ENCODE measurements at regions not wholly inside any gene's neighbourhood (a gene's known extent, or its start where the extent isn't known, plus 50 kb on each side); places are given as distances from the start of the nearest gene placed in this dataset.
A peak's percentile ranks its signal among the peaks of the same experiment; 100 is the strongest.
"Not testable (repeated sequence)": the region's sequence is repeated elsewhere in the genome, so short reads cannot be mapped to it uniquely, and the experiment has no call there.

DNA sequence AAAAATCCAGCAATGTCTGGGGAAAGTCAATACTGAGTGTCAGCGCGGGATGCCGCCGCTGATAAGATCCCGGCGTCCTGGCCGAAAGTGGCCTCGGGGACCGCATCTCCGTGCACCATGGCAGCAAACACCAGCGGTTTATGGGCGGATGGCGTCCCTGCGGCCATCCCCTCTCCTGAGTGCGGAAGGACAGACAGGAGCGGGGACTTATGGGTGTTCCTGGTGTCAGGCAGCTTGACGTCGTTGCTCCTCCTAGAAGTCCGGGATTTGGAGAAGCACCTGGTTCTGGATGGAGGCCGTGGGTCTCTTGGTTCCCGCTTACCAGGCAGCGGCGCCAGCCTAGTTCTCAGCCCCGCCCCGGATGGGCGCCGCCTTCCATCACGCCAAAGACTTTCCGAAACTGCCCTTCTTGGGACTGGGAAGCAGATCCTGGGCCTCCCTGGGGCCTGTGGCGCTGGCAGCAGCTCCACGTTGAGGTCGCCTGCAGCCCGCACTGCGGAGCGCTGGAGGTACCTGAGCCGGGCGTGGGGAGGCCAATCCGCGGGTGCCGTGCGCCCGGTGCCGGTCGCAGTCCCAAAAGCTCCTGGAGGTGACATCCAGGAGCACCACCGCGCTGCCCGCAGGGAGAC is 119.1 kb downstream of the CCDC74A start:
- H3K36me3 ChIP-seq = no peaks in the 10 kb centered on the region
- DNase-seq = no peak
- TF ChIP-seq, protein P1, sequence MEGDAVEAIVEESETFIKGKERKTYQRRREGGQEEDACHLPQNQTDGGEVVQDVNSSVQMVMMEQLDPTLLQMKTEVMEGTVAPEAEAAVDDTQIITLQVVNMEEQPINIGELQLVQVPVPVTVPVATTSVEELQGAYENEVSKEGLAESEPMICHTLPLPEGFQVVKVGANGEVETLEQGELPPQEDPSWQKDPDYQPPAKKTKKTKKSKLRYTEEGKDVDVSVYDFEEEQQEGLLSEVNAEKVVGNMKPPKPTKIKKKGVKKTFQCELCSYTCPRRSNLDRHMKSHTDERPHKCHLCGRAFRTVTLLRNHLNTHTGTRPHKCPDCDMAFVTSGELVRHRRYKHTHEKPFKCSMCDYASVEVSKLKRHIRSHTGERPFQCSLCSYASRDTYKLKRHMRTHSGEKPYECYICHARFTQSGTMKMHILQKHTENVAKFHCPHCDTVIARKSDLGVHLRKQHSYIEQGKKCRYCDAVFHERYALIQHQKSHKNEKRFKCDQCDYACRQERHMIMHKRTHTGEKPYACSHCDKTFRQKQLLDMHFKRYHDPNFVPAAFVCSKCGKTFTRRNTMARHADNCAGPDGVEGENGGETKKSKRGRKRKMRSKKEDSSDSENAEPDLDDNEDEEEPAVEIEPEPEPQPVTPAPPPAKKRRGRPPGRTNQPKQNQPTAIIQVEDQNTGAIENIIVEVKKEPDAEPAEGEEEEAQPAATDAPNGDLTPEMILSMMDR (IDR thresholded peaks at IDR 0.05; ENCODE audit: borderline replicate concordance) = no peak
- no peaks in the 10 kb centered on the region for H3K9me3 ChIP-seq (replicated peaks)
- H3K27me3 ChIP-seq (ENCODE audit: low read depth) = peaks cover 42% of the 10 kb centered on the region
- no peak overlapping the region for H3K27ac ChIP-seq (replicated peaks)
- H3K4me3 ChIP-seq = peak overlapping the region; percentile 60
- peaks cover 10% of the 10 kb centered on the region for H3K4me1 ChIP-seq
- intact Hi-C loops (cut with micrococcal nuclease) = no loop called here

DNA sequence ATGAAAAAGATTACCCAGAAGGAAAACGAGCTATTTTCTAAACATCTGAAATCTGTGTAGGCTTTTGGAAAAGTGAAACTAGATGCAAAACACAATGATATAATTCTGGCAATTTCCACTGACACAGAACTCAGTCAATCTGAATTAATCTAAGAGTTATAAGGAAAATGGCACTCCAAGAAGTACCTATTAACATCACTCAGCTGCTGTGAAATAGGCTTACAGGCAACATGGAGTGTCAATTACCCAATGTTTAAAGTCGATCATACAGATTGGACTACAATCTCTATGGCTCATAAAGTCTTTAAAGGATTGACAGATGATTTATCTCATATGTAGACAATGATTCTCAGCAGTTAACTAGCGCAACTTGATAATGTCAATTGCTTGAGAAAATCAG is 120.9 kb downstream of the CCDC74A start:
- H3K27me3 ChIP-seq (ENCODE audit: low read depth) = peaks cover 45% of the 10 kb centered on the region
- H3K9me3 ChIP-seq (replicated peaks); H3K27ac ChIP-seq (replicated peaks); intact Hi-C loops (cut with micrococcal nuclease); H3K4me1 ChIP-seq; H3K4me3 ChIP-seq; H3K36me3 ChIP-seq; DNase-seq: not testable (repeated sequence)

DNA sequence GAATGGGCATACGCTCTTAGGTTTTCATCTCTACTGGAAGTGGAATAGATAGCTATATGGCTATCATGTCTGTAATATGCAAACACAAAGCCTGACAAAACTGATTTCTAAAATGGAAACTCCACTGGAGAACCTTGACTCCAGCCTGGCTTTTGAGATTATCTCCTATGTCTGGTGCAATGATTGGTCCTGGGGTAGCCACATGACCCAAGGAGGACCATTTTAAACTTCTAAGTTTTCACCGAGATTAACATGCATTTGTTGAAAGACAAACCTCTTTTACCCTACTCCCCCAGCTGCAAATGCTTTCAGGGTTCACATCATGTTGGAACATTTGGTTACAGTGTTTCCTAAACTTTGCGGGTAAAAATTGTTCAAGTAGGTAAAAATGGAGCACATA is 124.6 kb downstream of the CCDC74A start:
- H3K27ac ChIP-seq (replicated peaks); H3K36me3 ChIP-seq; H3K9me3 ChIP-seq (replicated peaks); H3K4me3 ChIP-seq; intact Hi-C loops (cut with micrococcal nuclease); H3K4me1 ChIP-seq; DNase-seq: not testable (repeated sequence)
- peaks cover 27% of the 10 kb centered on the region for H3K27me3 ChIP-seq (ENCODE audit: low read depth)

DNA sequence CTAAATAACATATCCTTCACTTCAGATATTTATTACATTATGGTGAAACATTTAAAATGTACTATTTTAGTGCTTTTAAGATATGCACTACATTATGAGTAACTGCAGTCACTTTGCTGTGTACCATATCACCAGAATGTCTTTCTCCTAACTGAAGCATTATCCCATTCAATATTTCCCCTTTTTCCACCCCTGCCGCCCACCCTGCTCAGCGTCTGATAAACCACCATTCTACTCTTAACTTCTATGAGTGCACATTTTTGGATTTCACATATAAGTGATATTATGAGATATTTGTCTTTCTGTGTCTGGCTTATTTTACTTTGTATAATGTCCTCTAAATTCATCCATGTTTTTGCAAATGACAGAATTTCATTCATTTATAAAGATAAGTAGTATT is 126.4 kb downstream of the CCDC74A start:
- DNase-seq; H3K36me3 ChIP-seq; intact Hi-C loops (cut with micrococcal nuclease); H3K4me1 ChIP-seq; H3K9me3 ChIP-seq (replicated peaks); H3K27ac ChIP-seq (replicated peaks); H3K4me3 ChIP-seq: not testable (repeated sequence)
- H3K27me3 ChIP-seq (ENCODE audit: low read depth) = peaks cover 22% of the 10 kb centered on the region

DNA sequence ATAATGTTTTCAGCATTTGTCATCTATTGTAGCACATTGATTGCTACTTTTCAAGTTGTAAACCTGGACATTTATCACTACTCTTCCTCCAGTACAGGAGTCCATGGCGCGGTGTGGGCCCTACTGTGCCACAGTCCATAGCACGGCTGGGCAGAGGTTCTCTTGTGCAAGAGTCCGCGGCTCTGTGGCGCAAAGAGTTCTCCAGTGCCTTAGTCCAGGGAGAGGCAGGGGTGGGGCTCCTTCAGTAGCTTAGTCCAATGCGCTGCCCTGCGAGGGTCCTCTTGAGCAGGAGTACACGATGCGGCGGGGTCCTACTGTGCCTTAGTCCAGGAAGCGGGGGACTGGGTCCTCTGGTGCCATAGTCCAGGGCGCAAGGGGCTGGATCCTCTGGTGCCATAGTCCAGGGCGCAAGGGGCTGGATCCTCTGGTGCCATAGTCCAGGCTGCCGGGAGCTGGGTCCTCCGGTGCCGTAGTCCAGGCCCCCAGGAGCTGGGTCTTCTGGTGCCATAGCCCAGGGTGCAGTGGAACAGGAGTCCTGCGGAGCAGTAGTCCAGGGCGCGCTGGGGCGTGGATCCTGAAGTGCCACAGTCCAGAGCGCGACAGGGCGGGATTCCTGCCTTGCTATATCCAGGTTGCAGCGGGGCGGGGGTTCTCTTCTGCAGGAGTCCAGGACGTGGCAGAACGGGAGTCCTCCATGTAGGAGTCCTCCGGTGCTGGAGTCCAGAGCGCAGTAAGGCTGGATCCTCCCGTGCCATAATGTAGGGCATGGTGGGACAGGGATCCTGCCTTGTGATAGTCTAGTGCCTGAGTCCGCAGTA is 129.3 kb downstream of the CCDC74A start:
- Histone ChIP-seq H3K4me3 (no peak overlapping the region), H3K4me1 (no peaks in the 10 kb centered on the region), H3K27me3 (ENCODE audit: low read depth) (peaks cover 22% of the 10 kb centered on the region), H3K27ac (replicated peaks) (no peak overlapping the region), H3K9me3 (replicated peaks) (no peaks in the 10 kb centered on the region), H3K36me3 (no peaks in the 10 kb centered on the region)
- DNase-seq = no peak
- intact Hi-C loops (cut with micrococcal nuclease) = no loop called here
- TF ChIP-seq, protein P1 (IDR thresholded peaks at IDR 0.05; ENCODE audit: borderline replicate concordance) = no peak

DNA sequence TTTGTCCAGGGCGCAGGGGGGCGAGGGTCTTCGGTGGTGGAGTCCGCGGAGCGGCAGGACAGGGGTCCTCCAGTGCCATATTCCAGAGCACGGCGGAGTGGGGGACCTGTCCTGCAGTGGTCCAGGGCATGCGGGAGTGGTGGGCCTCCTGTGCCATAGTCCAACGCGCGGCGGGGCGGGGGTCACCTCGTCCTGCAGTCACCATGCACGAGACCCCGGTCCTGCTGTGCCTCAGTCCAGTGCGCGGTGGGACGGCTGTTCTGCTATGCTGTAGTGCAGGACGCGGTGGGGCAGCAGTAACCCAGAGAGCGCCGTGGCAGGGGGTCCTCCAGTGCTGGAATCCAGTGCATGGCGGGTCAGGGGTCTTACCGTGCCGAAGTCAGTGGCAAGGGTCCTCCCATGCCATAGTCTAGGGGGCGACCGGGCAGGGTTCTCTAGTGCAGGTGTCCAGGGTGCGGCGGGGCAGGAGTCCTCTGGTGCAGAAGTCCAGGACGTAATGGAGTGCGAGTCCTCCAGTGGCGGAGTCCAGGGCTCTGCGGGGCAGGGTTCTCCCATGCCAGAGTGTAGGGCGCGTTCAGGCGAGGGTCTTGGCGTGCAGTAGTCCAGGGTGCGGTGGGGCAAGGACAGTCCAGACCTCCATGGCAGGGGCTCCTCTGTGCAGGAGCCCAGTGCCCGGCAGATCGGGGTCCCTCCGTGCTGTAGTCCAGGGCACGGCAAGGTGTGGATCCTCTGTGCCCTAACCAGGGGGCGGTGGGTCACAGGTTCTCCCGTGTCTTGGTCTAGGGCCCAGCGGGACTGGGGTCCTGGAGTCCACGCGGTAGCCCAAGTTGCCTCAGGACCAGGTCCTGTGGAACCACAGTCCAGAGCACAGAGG is 130.4 kb downstream of the CCDC74A start:
- no peak overlapping the region for H3K4me3 ChIP-seq
- intact Hi-C loops (cut with micrococcal nuclease) = no loop called here

More for the DNA sequence above, 130.4 kb downstream of the CCDC74A start:
- Histone ChIP-seq H3K27ac (replicated peaks) (no peak overlapping the region), H3K27me3 (ENCODE audit: low read depth) (peaks cover 20% of the 10 kb centered on the region), H3K36me3 (no peaks in the 10 kb centered on the region), H3K4me1 (no peaks in the 10 kb centered on the region), H3K9me3 (replicated peaks) (no peaks in the 10 kb centered on the region)
- no peak for DNase-seq
- TF ChIP-seq, protein P1 (IDR thresholded peaks at IDR 0.05; ENCODE audit: borderline replicate concordance) = no peak

Data from left ventricle myocardium inferior (tissue), 1 donor.